ENCODE measurements at regions not wholly inside any gene's neighbourhood (a gene's known extent, or its start where the extent isn't known, plus 50 kb on each side); places are given as distances from the start of the nearest gene placed in this dataset.

GRCh38 chr12:28652239-28652638, 462.0 kb downstream of the CCDC91 start:
- Mint-ChIP-seq H3K27me3 (peaks cover 0 to 10% (median 4%) of the 10 kb centered on the region in 5 donors), H3K9me3 (peaks cover 0 to 18% (median 6%) of the 10 kb centered on the region in 11 donors), H3K4me3 (no peak overlapping the region), H3K4me1 (no peaks in the 10 kb centered on the region), H3K36me3 (peaks cover 0 to 4% (median 0%) of the 10 kb centered on the region in 5 donors), H3K27ac (no peak overlapping the region)
- Histone ChIP-seq H3K9me3 (ENCODE audit: control insufficient read depth in 2 of 3, low read length in 3 of 3) (no peaks in the 10 kb centered on the region), H3K27me3 (ENCODE audit: control insufficient read depth in 2 of 2, insufficient read depth in 2 of 2, low read length in 2 of 2) (no peaks in the 10 kb centered on the region), H3K4me3 (ENCODE audit: low read length) (no peak overlapping the region), H3K27ac (ENCODE audit: low read depth, low read length) (no peak overlapping the region), H3K36me3 (ENCODE audit: control insufficient read depth in 2 of 3, insufficient read depth in 3 of 3, low read length in 3 of 3) (no peaks in the 10 kb centered on the region), H3K4me1 (ENCODE audit: control insufficient read depth in 2 of 2, insufficient read depth in 2 of 2, low read length in 2 of 2) (no peaks in the 10 kb centered on the region)
- ChIA-PET POLR2A (no interaction called here), CTCF (no interaction called here)
- no peak for ATAC-seq
- DNase-seq: no peak
- intact Hi-C loops (cut with micrococcal nuclease): no loop called here

- intact Hi-C loops (cut with micrococcal nuclease): no loop called here
- Histone ChIP-seq H3K27ac (ENCODE audit: low read depth, low read length) (no peak overlapping the region), H3K4me3 (ENCODE audit: low read length) (no peak overlapping the region), H3K9me3 (ENCODE audit: control insufficient read depth in 2 of 3, low read length in 3 of 3) (no peaks in the 10 kb centered on the region), H3K36me3 (ENCODE audit: control insufficient read depth in 2 of 3, insufficient read depth in 3 of 3, low read length in 3 of 3) (no peaks in the 10 kb centered on the region), H3K4me1 (ENCODE audit: control insufficient read depth in 2 of 2, insufficient read depth in 2 of 2, low read length in 2 of 2) (no peaks in the 10 kb centered on the region), H3K27me3 (ENCODE audit: control insufficient read depth in 2 of 2, insufficient read depth in 2 of 2, low read length in 2 of 2) (no peaks in the 10 kb centered on the region)
- ChIA-PET POLR2A (no interaction called here), CTCF (no interaction called here)
- no peak overlapping the region for H3K4me3 Mint-ChIP-seq
- DNase-seq (no peak), ATAC-seq (no peak)
- no peaks in the 10 kb centered on the region for H3K36me3 Mint-ChIP-seq
- H3K9me3 Mint-ChIP-seq: peaks cover 0 to 11% (median 2%) of the 10 kb centered on the region in 11 donors
- H3K27ac Mint-ChIP-seq: no peak overlapping the region
- H3K27me3 Mint-ChIP-seq: peaks cover 0 to 5% (median 0%) of the 10 kb centered on the region in 5 donors
- no peaks in the 10 kb centered on the region for H3K4me1 Mint-ChIP-seq
These were observed 467.1 kb upstream of the FAR2 start for GRCh38 chr12:28681980-28682379.

GRCh38 chr12:28683366-28683765, 465.7 kb upstream of the FAR2 start:
- DNase-seq (no peak), ATAC-seq (no peak)
- POLR2A ChIA-PET: no interaction called here
- no peaks in the 10 kb centered on the region for H3K36me3 ChIP-seq (ENCODE audit: control insufficient read depth in 2 of 3, insufficient read depth in 3 of 3, low read length in 3 of 3)
- H3K36me3 Mint-ChIP-seq: no peaks in the 10 kb centered on the region
- no peak overlapping the region for H3K27ac ChIP-seq (ENCODE audit: low read depth, low read length)
- no peak overlapping the region for H3K27ac Mint-ChIP-seq
- H3K4me1 ChIP-seq (ENCODE audit: control insufficient read depth in 2 of 2, insufficient read depth in 2 of 2, low read length in 2 of 2): no peaks in the 10 kb centered on the region
- no peaks in the 10 kb centered on the region for H3K4me1 Mint-ChIP-seq
- no peaks in the 10 kb centered on the region for H3K27me3 ChIP-seq (ENCODE audit: control insufficient read depth in 2 of 2, insufficient read depth in 2 of 2, low read length in 2 of 2)
- CTCF ChIA-PET: no interaction called here
- H3K9me3 ChIP-seq (ENCODE audit: control insufficient read depth in 2 of 3, low read length in 3 of 3): no peaks in the 10 kb centered on the region
- no peak overlapping the region for H3K4me3 ChIP-seq (ENCODE audit: low read length)
- intact Hi-C loops (cut with micrococcal nuclease): no loop called here
- H3K27me3 Mint-ChIP-seq: peaks cover 0 to 5% (median 0%) of the 10 kb centered on the region in 5 donors
- H3K9me3 Mint-ChIP-seq: peaks cover 0 to 7% (median 0%) of the 10 kb centered on the region in 11 donors
- H3K4me3 Mint-ChIP-seq: no peak overlapping the region

- ChIA-PET POLR2A (no interaction called here), CTCF (no interaction called here)
- Histone ChIP-seq H3K27ac (ENCODE audit: low read depth, low read length) (no peak overlapping the region), H3K4me3 (ENCODE audit: low read length) (no peak overlapping the region), H3K9me3 (ENCODE audit: control insufficient read depth in 2 of 3, low read length in 3 of 3) (no peaks in the 10 kb centered on the region), H3K4me1 (ENCODE audit: control insufficient read depth in 2 of 2, insufficient read depth in 2 of 2, low read length in 2 of 2) (no peaks in the 10 kb centered on the region), H3K36me3 (ENCODE audit: control insufficient read depth in 2 of 3, insufficient read depth in 3 of 3, low read length in 3 of 3) (no peaks in the 10 kb centered on the region), H3K27me3 (ENCODE audit: control insufficient read depth in 2 of 2, insufficient read depth in 2 of 2, low read length in 2 of 2) (no peaks in the 10 kb centered on the region)
- DNase-seq (no peak), ATAC-seq (no peak)
- Mint-ChIP-seq H3K4me3 (no peak overlapping the region), H3K4me1 (no peaks in the 10 kb centered on the region), H3K27ac (no peak overlapping the region), H3K36me3 (no peaks in the 10 kb centered on the region), H3K27me3 (peaks cover 0 to 2% (median 0%) of the 10 kb centered on the region in 5 donors), H3K9me3 (peaks cover 0 to 5% (median 0%) of the 10 kb centered on the region in 11 donors)
- intact Hi-C loops (cut with micrococcal nuclease): no loop called here
These were observed 459.5 kb upstream of the FAR2 start for GRCh38 chr12:28689398-28690175.

GRCh38 chr12:28693565-28694219, 455.4 kb upstream of the FAR2 start:
- H3K4me1 ChIP-seq (ENCODE audit: control insufficient read depth in 2 of 2, insufficient read depth in 2 of 2, low read length in 2 of 2): no peaks in the 10 kb centered on the region
- no peak overlapping the region for H3K4me3 Mint-ChIP-seq
- peaks cover 0 to 9% (median 2%) of the 10 kb centered on the region in 11 donors for H3K9me3 Mint-ChIP-seq
- H3K9me3 ChIP-seq (ENCODE audit: control insufficient read depth in 2 of 3, low read length in 3 of 3): no peaks in the 10 kb centered on the region
- H3K4me1 Mint-ChIP-seq: no peaks in the 10 kb centered on the region
- CTCF ChIA-PET: no interaction called here
- peaks cover 0 to 4% (median 0%) of the 10 kb centered on the region in 5 donors for H3K36me3 Mint-ChIP-seq
- H3K27ac Mint-ChIP-seq: no peak overlapping the region
- intact Hi-C loops (cut with micrococcal nuclease): no loop called here
- POLR2A ChIA-PET: no interaction called here
- no peaks in the 10 kb centered on the region for H3K27me3 ChIP-seq (ENCODE audit: control insufficient read depth in 2 of 2, insufficient read depth in 2 of 2, low read length in 2 of 2)
- DNase-seq: no peak
- no peak overlapping the region for H3K4me3 ChIP-seq (ENCODE audit: low read length)
- H3K27ac ChIP-seq (ENCODE audit: low read depth, low read length): no peak overlapping the region
- no peak for ATAC-seq
- no peaks in the 10 kb centered on the region for H3K36me3 ChIP-seq (ENCODE audit: control insufficient read depth in 2 of 3, insufficient read depth in 3 of 3, low read length in 3 of 3)
- H3K27me3 Mint-ChIP-seq: peaks cover 0 to 5% (median 2%) of the 10 kb centered on the region in 5 donors

- peaks cover 0 to 4% (median 0%) of the 10 kb centered on the region in 5 donors for H3K36me3 Mint-ChIP-seq
- no peak overlapping the region for H3K27ac Mint-ChIP-seq
- no peak for ATAC-seq
- Histone ChIP-seq H3K9me3 (ENCODE audit: control insufficient read depth in 2 of 3, low read length in 3 of 3) (no peaks in the 10 kb centered on the region), H3K27ac (ENCODE audit: low read depth, low read length) (no peak overlapping the region), H3K4me3 (ENCODE audit: low read length) (no peak overlapping the region), H3K27me3 (ENCODE audit: control insufficient read depth in 2 of 2, insufficient read depth in 2 of 2, low read length in 2 of 2) (no peaks in the 10 kb centered on the region), H3K36me3 (ENCODE audit: control insufficient read depth in 2 of 3, insufficient read depth in 3 of 3, low read length in 3 of 3) (no peaks in the 10 kb centered on the region), H3K4me1 (ENCODE audit: control insufficient read depth in 2 of 2, insufficient read depth in 2 of 2, low read length in 2 of 2) (no peaks in the 10 kb centered on the region)
- intact Hi-C loops (cut with micrococcal nuclease): no loop called here
- H3K9me3 Mint-ChIP-seq: peaks cover 0 to 12% (median 3%) of the 10 kb centered on the region in 11 donors
- POLR2A ChIA-PET: no interaction called here
- H3K27me3 Mint-ChIP-seq: peaks cover 0 to 5% (median 0%) of the 10 kb centered on the region in 5 donors
- no peaks in the 10 kb centered on the region for H3K4me1 Mint-ChIP-seq
- H3K4me3 Mint-ChIP-seq: no peak overlapping the region
- CTCF ChIA-PET: no interaction called here
- no peak for DNase-seq
These were observed 450.5 kb upstream of the FAR2 start for GRCh38 chr12:28698553-28698952.

GRCh38 chr12:28699029-28699428, 450.0 kb upstream of the FAR2 start:
- Histone ChIP-seq H3K27me3 (ENCODE audit: control insufficient read depth in 2 of 2, insufficient read depth in 2 of 2, low read length in 2 of 2) (no peaks in the 10 kb centered on the region), H3K36me3 (ENCODE audit: control insufficient read depth in 2 of 3, insufficient read depth in 3 of 3, low read length in 3 of 3) (no peaks in the 10 kb centered on the region), H3K4me3 (ENCODE audit: low read length) (no peak overlapping the region), H3K4me1 (ENCODE audit: control insufficient read depth in 2 of 2, insufficient read depth in 2 of 2, low read length in 2 of 2) (no peaks in the 10 kb centered on the region), H3K27ac (ENCODE audit: low read depth, low read length) (no peak overlapping the region), H3K9me3 (ENCODE audit: control insufficient read depth in 2 of 3, low read length in 3 of 3) (no peaks in the 10 kb centered on the region)
- CTCF ChIA-PET: no interaction called here
- POLR2A ChIA-PET: no interaction called here
- DNase-seq (no peak), ATAC-seq (no peak)
- intact Hi-C loops (cut with micrococcal nuclease): no loop called here
- Mint-ChIP-seq H3K27ac (no peak overlapping the region), H3K9me3 (peaks cover 0 to 17% (median 4%) of the 10 kb centered on the region in 11 donors), H3K36me3 (peaks cover 0 to 4% (median 0%) of the 10 kb centered on the region in 5 donors), H3K4me1 (no peaks in the 10 kb centered on the region), H3K27me3 (peaks cover 0 to 5% (median 0%) of the 10 kb centered on the region in 5 donors), H3K4me3 (no peak overlapping the region)

Measured in naive thymus-derived CD4-positive, alpha-beta T cell (primary cell).